ENCODE measurements at regions not wholly inside any gene's neighbourhood (a gene's known extent, or its start where the extent isn't known, plus 50 kb on each side); places are given as distances from the start of the nearest gene placed in this dataset.

GRCh38 chr1:30314591-30314990, 408.8 kb downstream of the MATN1 start:
- TF ChIP-seq JUND (IDR thresholded peaks at IDR 0.05; ENCODE audit: low read depth), result no peak
- in situ Hi-C loops (cut with HindIII; ENCODE audit: low pct_unique_long_range_greater_than_20kb, low sequenced_read_pairs), result no loop called here
- no peak for DNase-seq (ENCODE audit: low read depth in 1 of 2, low spot score in 1 of 2)

DNA sequence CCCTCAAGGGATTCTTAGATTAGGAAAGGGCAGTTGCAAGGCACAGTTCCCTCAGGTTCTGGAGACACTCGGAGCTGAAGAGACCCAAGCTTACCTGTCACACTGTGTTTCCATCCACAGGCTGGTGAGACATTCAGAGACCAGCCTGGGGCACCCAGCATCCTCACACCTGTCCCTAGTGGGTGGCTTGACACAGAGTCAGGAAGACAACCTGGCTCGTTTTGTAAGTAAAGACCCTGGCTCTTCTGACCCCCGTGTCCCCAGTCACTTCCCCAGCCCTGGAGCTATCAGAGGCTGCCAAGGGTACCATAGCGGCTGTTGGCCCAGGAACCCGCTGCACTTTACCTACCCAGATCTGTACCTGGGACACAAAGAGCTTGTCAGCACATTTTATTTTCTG, 409.8 kb downstream of the MATN1 start:
- in situ Hi-C loops (cut with HindIII; ENCODE audit: low pct_unique_long_range_greater_than_20kb, low sequenced_read_pairs), result no loop called here
- TF ChIP-seq JUND (IDR thresholded peaks at IDR 0.05; ENCODE audit: low read depth), result no peak
- no peak for DNase-seq (ENCODE audit: low read depth in 1 of 2, low spot score in 1 of 2)

DNA sequence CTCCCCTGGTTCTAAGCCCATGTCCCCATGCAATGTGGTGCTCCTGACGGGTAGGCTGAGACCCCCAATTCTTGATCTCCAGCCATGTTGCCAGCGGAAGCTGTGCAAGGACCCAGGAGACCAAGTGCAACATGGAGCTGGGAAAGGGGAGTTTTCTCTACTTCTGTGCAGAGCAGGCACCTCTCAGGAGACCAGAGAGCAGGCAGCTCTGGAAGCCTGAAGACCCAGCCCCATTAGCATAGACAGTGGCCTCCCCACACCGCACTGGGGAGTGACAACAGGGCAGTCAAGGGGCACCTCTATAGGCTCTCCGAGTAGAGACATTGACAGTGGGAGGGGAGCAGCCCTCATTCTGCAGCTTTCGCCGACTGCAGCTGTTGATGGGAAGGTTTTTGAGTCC, 410.2 kb downstream of the MATN1 start:
- in situ Hi-C loops (cut with HindIII; ENCODE audit: low pct_unique_long_range_greater_than_20kb, low sequenced_read_pairs), result no loop called here
- no peak for DNase-seq (ENCODE audit: low read depth in 1 of 2, low spot score in 1 of 2)
- TF ChIP-seq JUND (IDR thresholded peaks at IDR 0.05; ENCODE audit: low read depth), result no peak

DNA sequence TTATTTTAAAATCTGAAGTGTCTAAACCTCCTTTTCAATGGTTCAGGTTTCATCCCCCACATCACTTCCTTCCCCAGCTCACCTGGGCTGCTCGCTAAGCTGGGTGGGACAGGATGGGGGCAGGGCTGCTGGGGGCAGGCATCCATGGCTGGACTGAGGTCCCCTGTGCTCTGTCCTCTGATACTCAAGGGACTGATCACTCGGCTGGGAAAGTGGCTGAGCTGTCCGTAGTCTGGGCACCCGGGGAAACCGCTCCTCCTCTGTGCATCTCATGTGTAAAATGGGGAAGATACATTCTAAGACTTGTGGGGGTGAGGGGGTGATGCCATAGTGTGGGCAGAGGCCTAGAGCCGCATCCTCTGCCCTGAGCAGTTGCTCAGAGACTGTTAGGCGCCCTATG, 411.2 kb downstream of the MATN1 start:
- DNase-seq (ENCODE audit: low read depth in 1 of 2, low spot score in 1 of 2), result no peak
- no peak for TF ChIP-seq JUND (IDR thresholded peaks at IDR 0.05; ENCODE audit: low read depth)
- in situ Hi-C loops (cut with HindIII; ENCODE audit: low pct_unique_long_range_greater_than_20kb, low sequenced_read_pairs), result no loop called here

- TF ChIP-seq JUND (IDR thresholded peaks at IDR 0.05; ENCODE audit: low read depth), result no peak
- in situ Hi-C loops (cut with HindIII; ENCODE audit: low pct_unique_long_range_greater_than_20kb, low sequenced_read_pairs), result no loop called here
- no peak for DNase-seq (ENCODE audit: low read depth in 1 of 2, low spot score in 1 of 2)
Observed at GRCh38 chr1:30311749-30312148, 411.6 kb downstream of the MATN1 start.

DNA sequence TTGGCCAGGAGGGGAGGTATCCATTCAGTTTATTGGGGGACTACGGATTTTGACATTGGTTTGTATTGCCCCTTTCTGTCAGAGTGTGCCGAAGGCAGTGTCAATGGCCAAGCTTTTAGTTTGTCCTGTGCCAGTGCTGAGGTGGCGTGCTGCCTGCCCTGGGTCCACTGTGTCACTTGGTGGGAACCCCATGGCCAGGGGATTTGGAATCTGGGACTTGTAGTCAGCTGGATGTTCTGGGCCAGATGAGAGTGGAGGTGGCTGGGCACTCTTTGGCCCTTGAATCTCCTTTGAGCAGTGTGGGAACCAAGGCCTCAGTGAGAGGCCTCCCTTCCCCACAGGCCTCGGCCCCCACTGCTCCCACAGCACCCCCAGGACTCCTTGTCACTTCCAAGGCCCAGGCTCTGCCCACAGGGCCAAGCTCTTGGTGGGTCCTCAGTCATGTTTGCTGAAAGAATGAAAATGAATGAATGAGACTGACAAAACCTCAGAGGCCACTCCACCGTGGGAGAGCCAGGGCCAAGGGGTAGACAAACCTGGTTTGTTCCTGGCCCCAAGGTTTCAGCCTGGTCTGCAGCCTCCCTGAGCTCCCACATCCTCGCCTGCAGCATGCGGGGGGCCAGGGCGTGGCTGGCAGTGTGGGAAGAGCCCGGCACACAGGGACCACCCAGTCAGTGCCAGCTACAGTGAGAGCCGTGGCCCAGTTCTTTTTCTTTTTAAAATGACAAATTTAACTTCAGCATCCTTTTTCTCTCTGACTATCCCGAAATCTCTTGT, 412.2 kb downstream of the MATN1 start:
- TF ChIP-seq JUND (IDR thresholded peaks at IDR 0.05; ENCODE audit: low read depth), result no peak
- in situ Hi-C loops (cut with HindIII; ENCODE audit: low pct_unique_long_range_greater_than_20kb, low sequenced_read_pairs), result no loop called here

GRCh38 chr1:30307182-30307581, 416.2 kb downstream of the MATN1 start:
- no peak for DNase-seq (ENCODE audit: low read depth in 1 of 2, low spot score in 1 of 2)
- in situ Hi-C loops (cut with HindIII; ENCODE audit: low pct_unique_long_range_greater_than_20kb, low sequenced_read_pairs), result no loop called here
- no peak for TF ChIP-seq JUND (IDR thresholded peaks at IDR 0.05; ENCODE audit: low read depth)

More for the DNA sequence above, 412.2 kb downstream of the MATN1 start:
- DNase-seq (ENCODE audit: low read depth in 1 of 2, low spot score in 1 of 2), result no peak

- in situ Hi-C loops (cut with HindIII; ENCODE audit: low pct_unique_long_range_greater_than_20kb, low sequenced_read_pairs), result no loop called here
Observed at GRCh38 chr1:30305519-30305918, 417.9 kb downstream of the MATN1 start.

GRCh38 chr1:30305061-30305460, 418.3 kb downstream of the MATN1 start:
- in situ Hi-C loops (cut with HindIII; ENCODE audit: low pct_unique_long_range_greater_than_20kb, low sequenced_read_pairs), result no loop called here
- no peak for DNase-seq (ENCODE audit: low read depth in 1 of 2, low spot score in 1 of 2)
- TF ChIP-seq JUND (IDR thresholded peaks at IDR 0.05; ENCODE audit: low read depth), result no peak

More at GRCh38 chr1:30305519-30305918, 417.9 kb downstream of the MATN1 start:
- DNase-seq (ENCODE audit: low read depth in 1 of 2, low spot score in 1 of 2), result no peak
- TF ChIP-seq JUND (IDR thresholded peaks at IDR 0.05; ENCODE audit: low read depth), result no peak

- DNase-seq (ENCODE audit: low read depth in 1 of 2, low spot score in 1 of 2), result no peak
- TF ChIP-seq JUND (IDR thresholded peaks at IDR 0.05; ENCODE audit: low read depth), result no peak
- in situ Hi-C loops (cut with HindIII; ENCODE audit: low pct_unique_long_range_greater_than_20kb, low sequenced_read_pairs), result no loop called here
Observed at GRCh38 chr1:30304080-30304479, 419.3 kb downstream of the MATN1 start.

GRCh38 chr1:30303387-30303786, 420.0 kb downstream of the MATN1 start:
- no peak for TF ChIP-seq JUND (IDR thresholded peaks at IDR 0.05; ENCODE audit: low read depth)
- no peak for DNase-seq (ENCODE audit: low read depth in 1 of 2, low spot score in 1 of 2)
- in situ Hi-C loops (cut with HindIII; ENCODE audit: low pct_unique_long_range_greater_than_20kb, low sequenced_read_pairs), result no loop called here

- no peak for TF ChIP-seq JUND (IDR thresholded peaks at IDR 0.05; ENCODE audit: low read depth)
- peak in 1 of 2 experiments; percentile 12 for DNase-seq (ENCODE audit: low read depth in 1 of 2, low spot score in 1 of 2)
- in situ Hi-C loops (cut with HindIII; ENCODE audit: low pct_unique_long_range_greater_than_20kb, low sequenced_read_pairs), result no loop called here
Observed at GRCh38 chr1:30302858-30303257, 420.5 kb downstream of the MATN1 start.

DNA sequence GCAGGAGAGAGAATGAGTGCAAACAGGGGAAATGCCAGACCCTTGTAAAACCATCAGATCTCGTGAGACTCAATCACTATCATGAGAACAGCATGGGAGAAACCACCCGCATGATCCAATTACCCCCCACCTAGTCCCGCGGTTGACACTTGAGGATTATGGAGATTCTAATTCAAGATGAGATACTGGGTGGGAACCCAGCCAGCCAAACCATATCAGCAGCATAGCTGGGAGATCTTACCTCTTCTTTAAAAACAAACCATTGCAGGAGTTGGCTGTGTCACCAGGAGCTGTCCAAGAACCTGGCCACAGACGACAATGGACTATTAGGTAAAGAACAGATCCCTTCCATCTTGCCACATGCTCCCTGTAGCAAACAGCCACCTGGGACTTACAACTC, 422.7 kb downstream of the MATN1 start:
- in situ Hi-C loops (cut with HindIII; ENCODE audit: low pct_unique_long_range_greater_than_20kb, low sequenced_read_pairs), result no loop called here
- TF ChIP-seq JUND (IDR thresholded peaks at IDR 0.05; ENCODE audit: low read depth), result no peak
- DNase-seq (ENCODE audit: low read depth in 1 of 2, low spot score in 1 of 2), result no peak

GRCh38 chr1:30299393-30299792, 424.0 kb downstream of the MATN1 start:
- TF ChIP-seq JUND (IDR thresholded peaks at IDR 0.05; ENCODE audit: low read depth), result no peak
- no peak for DNase-seq (ENCODE audit: low read depth in 1 of 2, low spot score in 1 of 2)
- in situ Hi-C loops (cut with HindIII; ENCODE audit: low pct_unique_long_range_greater_than_20kb, low sequenced_read_pairs), result no loop called here

Data from T47D (cell line).